Activated CD8-positive, alpha-beta T cell treated with anti-CD3 and anti-CD28 coated beads for 36 hours (primary cell): ENCODE measurements at regions not wholly inside any gene's neighbourhood (a gene's known extent, or its start where the extent isn't known, plus 50 kb on each side); places are given as distances from the start of the nearest gene placed in this dataset.

Experiments used
- ATAC-seq: fragments of 200-7000 bp; cut with Tn5 transposase; one replicate; pipeline ENCODE4 v1.10.0; 2021; ENCODE audit warnings: mild to moderate bottlenecking, moderate library complexity
- CTCF ChIA-PET: fragments of 350-600 bp; sonication (Branson Sonifier 250); formaldehyde crosslinking; loops from one replicate; lab custom pipeline; 2021; ENCODE audit warnings: antibody characterized with exemption; lab: Charles Lee
- POLR2A ChIA-PET: fragments of 350-600 bp; sonication (Branson Sonifier 250); formaldehyde crosslinking; loops from one replicate; lab custom pipeline; 2021; ENCODE audit warnings: antibody characterized with exemption; lab: Charles Lee
- DNase-seq: peaks from one replicate; pipeline ENCODE4 v3.0.0-alpha.2; 2020
- H3K27ac Mint-ChIP-seq: one replicate; pipeline ENCODE4 v1.8.0; 2021; ENCODE audit warnings: mild to moderate bottlenecking, mixed read lengths
- H3K27me3 Mint-ChIP-seq: one replicate; pipeline ENCODE4 v1.8.0; 2021; ENCODE audit warnings: mixed read lengths
- H3K36me3 Mint-ChIP-seq: one replicate; pipeline ENCODE4 v1.8.0; 2021; ENCODE audit warnings: low read depth, mixed read lengths
- H3K4me1 Mint-ChIP-seq: one replicate; pipeline ENCODE4 v1.8.0; 2021; ENCODE audit warnings: low read depth, mixed read lengths
- H3K4me3 Mint-ChIP-seq: one replicate; pipeline ENCODE4 v1.8.0; 2021; ENCODE audit warnings: mild to moderate bottlenecking, moderate library complexity, mixed read lengths
- H3K9me3 Mint-ChIP-seq: one replicate; pipeline ENCODE4 v1.8.0; 2021; ENCODE audit warnings: mixed read lengths
- CTCF ChIP-seq: fragments of 200-600 bp; IDR thresholded peaks from one replicate; pipeline ENCODE4 v1.8.0; 2022; ENCODE audit warnings: antibody characterized with exemption, mild to moderate bottlenecking
- intact Hi-C: fragments of 100-400 bp; cut with micrococcal nuclease; formaldehyde crosslinking; loops from one replicate; pipeline ENCODE4 v1.10.0; 2022

GRCh38 chr2:41750829-41751228, 297.0 kb upstream of the PKDCC start:
- intact Hi-C loops = no loop called here
- no peak for DNase-seq
- Mint-ChIP-seq H3K4me3 (no peak overlapping the region), H3K36me3 (no peaks in the 10 kb centered on the region), H3K9me3 (no peaks in the 10 kb centered on the region), H3K27ac (no peak overlapping the region), H3K4me1 (no peaks in the 10 kb centered on the region), H3K27me3 (peaks cover 2% of the 10 kb centered on the region)
- POLR2A ChIA-PET = no interaction called here
- CTCF ChIA-PET = no interaction called here
- TF ChIP-seq CTCF = no peak
- no peak for ATAC-seq

- no peaks in the 10 kb centered on the region for H3K9me3 Mint-ChIP-seq
- no peak for DNase-seq
- TF ChIP-seq CTCF = no peak
- H3K4me3 Mint-ChIP-seq = no peak overlapping the region
- no peak for ATAC-seq
- ChIA-PET POLR2A (no interaction called here), CTCF (no interaction called here)
- no peak overlapping the region for H3K27ac Mint-ChIP-seq
- no peaks in the 10 kb centered on the region for H3K4me1 Mint-ChIP-seq
- peaks cover 5% of the 10 kb centered on the region for H3K27me3 Mint-ChIP-seq
- intact Hi-C loops = no loop called here
- H3K36me3 Mint-ChIP-seq = no peaks in the 10 kb centered on the region
Observed at GRCh38 chr2:41759880-41760279, 287.9 kb upstream of the PKDCC start.

- TF ChIP-seq CTCF = no peak
- no peak overlapping the region for H3K4me3 Mint-ChIP-seq
- H3K27ac Mint-ChIP-seq = no peak overlapping the region
- H3K36me3 Mint-ChIP-seq = no peaks in the 10 kb centered on the region
- no peaks in the 10 kb centered on the region for H3K9me3 Mint-ChIP-seq
- DNase-seq (no peak), ATAC-seq (no peak)
- H3K4me1 Mint-ChIP-seq = no peaks in the 10 kb centered on the region
- ChIA-PET POLR2A (no interaction called here), CTCF (no interaction called here)
- intact Hi-C loops = no loop called here
- peaks cover 6% of the 10 kb centered on the region for H3K27me3 Mint-ChIP-seq
Observed at GRCh38 chr2:41763141-41763540, 284.7 kb upstream of the PKDCC start.

- DNase-seq (no peak), ATAC-seq (no peak)
- no peak for TF ChIP-seq CTCF
- Mint-ChIP-seq H3K4me1 (no peaks in the 10 kb centered on the region), H3K4me3 (no peak overlapping the region), H3K27ac (no peak overlapping the region), H3K9me3 (no peaks in the 10 kb centered on the region), H3K36me3 (no peaks in the 10 kb centered on the region), H3K27me3 (peaks cover 6% of the 10 kb centered on the region)
- POLR2A ChIA-PET = no interaction called here
- intact Hi-C loops = no loop called here
- CTCF ChIA-PET = no interaction called here
Observed at GRCh38 chr2:41764131-41764530, 283.7 kb upstream of the PKDCC start.

- H3K4me3 Mint-ChIP-seq = no peak overlapping the region
- intact Hi-C loops = no loop called here
- CTCF ChIA-PET = no interaction called here
- no peaks in the 10 kb centered on the region for H3K36me3 Mint-ChIP-seq
- no peaks in the 10 kb centered on the region for H3K4me1 Mint-ChIP-seq
- no peak for ATAC-seq
- no peak overlapping the region for H3K27ac Mint-ChIP-seq
- no peak for DNase-seq
- peaks cover 11% of the 10 kb centered on the region for H3K27me3 Mint-ChIP-seq
- TF ChIP-seq CTCF = no peak
- POLR2A ChIA-PET = no interaction called here
- no peaks in the 10 kb centered on the region for H3K9me3 Mint-ChIP-seq
Observed at GRCh38 chr2:41764919-41765318, 282.9 kb upstream of the PKDCC start.
